GM23338 (cell line): ENCODE measurements at regions not wholly inside any gene's neighbourhood (a gene's known extent, or its start where the extent isn't known, plus 50 kb on each side); places are given as distances from the start of the nearest gene placed in this dataset.

Experiments
- ATAC-seq: fragments of 200-7000 bp; cut with Tn5 transposase; 3 replicates; pipeline ENCODE4 v1.9.1; 2020
- DNase-seq: peaks from one replicate; pipeline ENCODE4 v3.0.0-alpha.2; 2015; ENCODE audit warnings: low spot score
- H2AFZ ChIP-seq: fragments of 200-600 bp; sonication (generic); 2 replicates; pipeline ENCODE4 v1.8.0; 2016; ENCODE audit warnings: antibody characterized with exemption, mild to moderate bottlenecking, moderate library complexity
- H3F3A ChIP-seq: fragments of 200-600 bp; sonication (generic); replicated peaks from 2 replicates; pipeline ENCODE4 v1.8.0; 2017; ENCODE audit warnings: antibody characterized with exemption, mixed run types, low read depth
- H3K27ac ChIP-seq: fragments of 200-600 bp; sonication (generic); 2 replicates; pipeline ENCODE4 v1.6.1; 2016; ENCODE audit warnings: low read depth
- H3K27me3 ChIP-seq: fragments of 200-600 bp; sonication (generic); 2 replicates; pipeline ENCODE4 v1.8.0; 2016; ENCODE audit warnings: mild to moderate bottlenecking, mixed run types, moderate library complexity; ENCODE audit not compliant: insufficient read depth
- H3K36me3 ChIP-seq: fragments of 200-600 bp; sonication (generic); 2 replicates; pipeline ENCODE4 v1.8.0; 2016; ENCODE audit warnings: mild to moderate bottlenecking; ENCODE audit not compliant: insufficient read depth
- H3K4me1 ChIP-seq: fragments of 200-600 bp; sonication (generic); 2 replicates; pipeline ENCODE4 v1.8.0; 2016; ENCODE audit warnings: mild to moderate bottlenecking, moderate library complexity; ENCODE audit not compliant: insufficient read depth
- H3K4me2 ChIP-seq: fragments of 200-600 bp; sonication (generic); 2 replicates; pipeline ENCODE4 v1.7.1; 2017; ENCODE audit warnings: mixed run types
- H3K4me3 ChIP-seq: fragments of 200-600 bp; sonication (generic); 2 replicates; pipeline ENCODE4 v1.6.1; 2016; ENCODE audit warnings: mixed run types
- H3K79me2 ChIP-seq: fragments of 200-600 bp; sonication (generic); replicated peaks from 2 replicates; pipeline ENCODE4 v1.8.0; 2017; ENCODE audit warnings: mild to moderate bottlenecking; ENCODE audit not compliant: insufficient read depth
- H3K9me2 ChIP-seq: fragments of 200-600 bp; sonication (generic); 2 replicates; pipeline ENCODE4 v1.8.0; 2017; ENCODE audit not compliant: insufficient read depth
- H4K20me1 ChIP-seq: fragments of 200-600 bp; sonication (generic); replicated peaks from 2 replicates; pipeline ENCODE4 v1.8.0; 2017; ENCODE audit warnings: mild to moderate bottlenecking; ENCODE audit not compliant: insufficient read depth
- H3K27ac Mint-ChIP-seq: 2 replicates; pipeline ENCODE4 v1.8.0; 2020; ENCODE audit warnings: inconsistent platforms, mild to moderate bottlenecking, moderate library complexity, mixed read lengths
- H3K27me3 Mint-ChIP-seq: 3 replicates; pipeline ENCODE4 v1.8.0; 2022; ENCODE audit warnings: low read depth, mild to moderate bottlenecking, moderate library complexity, mixed read lengths, inconsistent platforms; ENCODE audit not compliant: insufficient read depth, poor library complexity
- H3K36me3 Mint-ChIP-seq: 3 replicates; pipeline ENCODE4 v1.8.0; 2021; ENCODE audit warnings: low read depth, mild to moderate bottlenecking, inconsistent platforms, moderate library complexity, mixed read lengths
- H3K4me1 Mint-ChIP-seq: 3 replicates; pipeline ENCODE4 v1.8.0; 2020; ENCODE audit warnings: mild to moderate bottlenecking, inconsistent platforms, mixed read lengths
- H3K4me3 Mint-ChIP-seq: 3 replicates; pipeline ENCODE4 v1.8.0; 2021; ENCODE audit warnings: moderate library complexity, mild to moderate bottlenecking, inconsistent platforms, mixed read lengths
- H3K9me3 Mint-ChIP-seq: 3 replicates; pipeline ENCODE4 v1.8.0; 2020; ENCODE audit warnings: moderate library complexity, mild to moderate bottlenecking, inconsistent platforms, mixed read lengths
- CREB1 ChIP-seq: fragments of 250-450 bp; sonication (Bioruptor Pico); IDR thresholded peaks from 2 replicates; pipeline ENCODE4 v1.5.0; 2020; ENCODE audit warnings: low read depth, mild to moderate bottlenecking, moderate library complexity
- EZH2 ChIP-seq: fragments of 200-600 bp; sonication (generic); IDR thresholded peaks from one replicate; pipeline ENCODE4 v1.8.0; 2017; ENCODE audit warnings: antibody characterized with exemption, mild to moderate bottlenecking, low read depth; ENCODE audit not compliant: unreplicated experiment
- JUNB ChIP-seq: IDR thresholded peaks from one replicate; pipeline ENCODE4 v1.6.1; 2016; ENCODE audit warnings: antibody characterized with exemption; ENCODE audit not compliant: unreplicated experiment
- NANOG ChIP-seq: IDR thresholded peaks from 2 replicates; pipeline ENCODE4 v1.6.1; 2016; ENCODE audit warnings: antibody characterized with exemption, borderline replicate concordance
- STAT1 ChIP-seq: IDR thresholded peaks from one replicate; pipeline ENCODE4 v1.6.1; 2016; ENCODE audit warnings: antibody characterized with exemption; ENCODE audit not compliant: unreplicated experiment
- ZNF114 ChIP-seq: fragments of 250-450 bp; sonication (Bioruptor Pico); IDR thresholded peaks from 2 replicates; pipeline ENCODE4 v1.5.0; 2020; ENCODE audit warnings: mild to moderate bottlenecking, moderate library complexity
- ZNF331 ChIP-seq: fragments of 250-450 bp; sonication (Bioruptor Pico); IDR thresholded peaks from 2 replicates; pipeline ENCODE4 v1.5.0; 2020; ENCODE audit warnings: low read depth, mild to moderate bottlenecking, moderate library complexity
- TF ChIP-seq, protein P1 (sequence below), 2 experiments: fragments of 200-600 bp in 1 of 2; sonication (generic) in 1 of 2; conservative IDR thresholded peaks; 2 replicates each; pipeline versions ENCODE4 v1.5.1 to v1.6.1; 2016 to 2017; ENCODE audit warnings: antibody characterized with exemption in 2 of 2, low read depth in 2 of 2, mild to moderate bottlenecking in 2 of 2, moderate library complexity in 1 of 2
- TF ChIP-seq, protein P2 (sequence below): IDR thresholded peaks from 2 replicates; pipeline ENCODE4 v1.6.1; 2016; ENCODE audit warnings: antibody characterized with exemption
- TF ChIP-seq, protein P3 (sequence below): fragments of 250-450 bp; sonication (Bioruptor Pico); IDR thresholded peaks from 2 replicates; pipeline ENCODE4 v1.5.0; 2020; ENCODE audit warnings: mild to moderate bottlenecking, moderate library complexity

DNA sequence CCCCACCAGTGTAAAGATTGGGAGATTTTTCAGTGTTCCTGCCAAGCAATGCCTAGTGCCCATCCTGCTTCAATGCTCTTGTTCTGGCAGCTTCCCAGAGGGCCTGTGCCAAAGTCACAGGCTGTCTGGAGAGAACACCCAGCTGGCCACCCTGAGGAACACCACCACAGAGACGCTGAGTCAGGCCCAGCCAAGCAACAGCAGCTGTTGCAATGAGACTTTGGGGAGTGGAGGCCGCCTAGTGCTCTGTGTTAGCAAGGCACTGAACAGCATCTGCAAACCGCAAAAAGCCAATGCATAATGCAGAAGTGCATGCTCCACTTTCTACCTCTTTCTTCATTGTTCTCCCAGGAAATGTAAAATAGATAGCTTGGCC, 168.1 kb downstream of the NXPE2 start:
- peaks cover 44% of the 10 kb centered on the region for H3K4me1 Mint-ChIP-seq
- Histone ChIP-seq H3K27ac (no peak overlapping the region), H3F3A (no peaks in the 10 kb centered on the region), H4K20me1 (no peaks in the 10 kb centered on the region), H3K9me2 (peaks cover 4% of the 10 kb centered on the region), H3K4me1 (peaks cover 33% of the 10 kb centered on the region), H3K4me3 (no peak overlapping the region), H3K79me2 (no peaks in the 10 kb centered on the region), H2AFZ (peak overlapping the region; percentile 74), H3K36me3 (no peaks in the 10 kb centered on the region), H3K27me3 (no peaks in the 10 kb centered on the region), H3K4me2 (no peak overlapping the region)
- TF ChIP-seq NANOG = no peak
- TF ChIP-seq ZNF114 (CRISPR knock-in tag) = no peak
- TF ChIP-seq, protein P1, sequence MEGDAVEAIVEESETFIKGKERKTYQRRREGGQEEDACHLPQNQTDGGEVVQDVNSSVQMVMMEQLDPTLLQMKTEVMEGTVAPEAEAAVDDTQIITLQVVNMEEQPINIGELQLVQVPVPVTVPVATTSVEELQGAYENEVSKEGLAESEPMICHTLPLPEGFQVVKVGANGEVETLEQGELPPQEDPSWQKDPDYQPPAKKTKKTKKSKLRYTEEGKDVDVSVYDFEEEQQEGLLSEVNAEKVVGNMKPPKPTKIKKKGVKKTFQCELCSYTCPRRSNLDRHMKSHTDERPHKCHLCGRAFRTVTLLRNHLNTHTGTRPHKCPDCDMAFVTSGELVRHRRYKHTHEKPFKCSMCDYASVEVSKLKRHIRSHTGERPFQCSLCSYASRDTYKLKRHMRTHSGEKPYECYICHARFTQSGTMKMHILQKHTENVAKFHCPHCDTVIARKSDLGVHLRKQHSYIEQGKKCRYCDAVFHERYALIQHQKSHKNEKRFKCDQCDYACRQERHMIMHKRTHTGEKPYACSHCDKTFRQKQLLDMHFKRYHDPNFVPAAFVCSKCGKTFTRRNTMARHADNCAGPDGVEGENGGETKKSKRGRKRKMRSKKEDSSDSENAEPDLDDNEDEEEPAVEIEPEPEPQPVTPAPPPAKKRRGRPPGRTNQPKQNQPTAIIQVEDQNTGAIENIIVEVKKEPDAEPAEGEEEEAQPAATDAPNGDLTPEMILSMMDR (conservative IDR thresholded peaks at IDR 0.05; ENCODE audit: low read depth in 2 of 2) = 0 out of 4 replicates have a peak, but pooled peaks of 1 of the 2 experiments have one; percentile 13
- TF ChIP-seq JUNB = no peak
- no peak for TF ChIP-seq STAT1
- peaks cover 3% of the 10 kb centered on the region; the same call in 2 of the 3 replicates for H3K9me3 Mint-ChIP-seq
- no peak overlapping the region for H3K27ac Mint-ChIP-seq
- H3K27me3 Mint-ChIP-seq = peaks cover 5% of the 10 kb centered on the region
- DNase-seq (no peak), ATAC-seq (peak; percentile 77)
- H3K4me3 Mint-ChIP-seq = no peak overlapping the region
- H3K36me3 Mint-ChIP-seq = no peaks in the 10 kb centered on the region

DNA sequence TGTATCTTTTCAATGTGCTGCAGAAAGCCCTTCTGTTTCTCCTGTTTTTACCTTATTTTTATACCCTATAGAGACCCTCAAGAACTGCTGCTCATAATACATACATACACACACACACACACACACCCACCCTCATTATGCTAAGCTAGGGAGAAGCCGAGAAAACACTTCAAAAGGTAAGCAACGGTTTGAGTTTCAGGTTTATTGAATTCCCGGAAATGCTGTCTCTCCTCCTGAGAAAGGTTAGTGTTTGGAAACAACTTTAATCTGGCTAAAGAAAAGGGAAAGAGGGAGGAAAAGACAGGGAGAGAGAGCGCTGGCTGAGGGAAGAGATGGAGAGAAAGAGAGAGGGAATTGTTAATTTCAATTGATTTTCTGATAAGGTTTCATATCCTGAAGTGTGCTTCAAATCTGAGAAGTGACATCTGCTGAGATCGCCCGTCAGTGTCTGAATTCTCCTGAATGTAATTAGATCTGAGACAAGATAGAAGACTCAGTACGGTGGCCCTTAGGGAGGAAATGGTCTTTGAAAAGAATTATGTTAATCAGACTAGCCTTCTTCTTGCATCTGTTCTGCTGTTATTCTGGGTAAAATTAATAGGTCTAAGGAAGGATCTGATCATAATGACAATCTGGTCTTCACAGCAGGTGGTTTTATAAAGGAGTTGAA, 169.1 kb downstream of the NXPE2 start:
- H3K4me1 Mint-ChIP-seq = peaks cover 44% of the 10 kb centered on the region
- Histone ChIP-seq H3K36me3 (no peaks in the 10 kb centered on the region), H4K20me1 (no peaks in the 10 kb centered on the region), H3K27me3 (no peaks in the 10 kb centered on the region), H3F3A (no peaks in the 10 kb centered on the region), H2AFZ (no peak overlapping the region), H3K79me2 (no peaks in the 10 kb centered on the region), H3K27ac (no peak overlapping the region), H3K4me1 (peaks cover 33% of the 10 kb centered on the region), H3K9me2 (peaks cover 4% of the 10 kb centered on the region), H3K4me3 (peak overlapping the region; percentile 14), H3K4me2 (peak overlapping the region; percentile 15)
- DNase-seq (peak; percentile 27), ATAC-seq (peak; percentile 50)
- peak overlapping the region; percentile 46 for H3K4me3 Mint-ChIP-seq
- peaks cover 5% of the 10 kb centered on the region for H3K27me3 Mint-ChIP-seq
- no peaks in the 10 kb centered on the region for H3K36me3 Mint-ChIP-seq
- H3K9me3 Mint-ChIP-seq = peaks cover under 1% of the 10 kb centered on the region; the same call in 2 of the 3 replicates
- no peak overlapping the region for H3K27ac Mint-ChIP-seq
- TF ChIP-seq CREB1 (no peak), EZH2 (no peak), ZNF331 (CRISPR knock-in tag) (no peak), STAT1 (no peak), ZNF114 (CRISPR knock-in tag) (no peak), NANOG (no peak)
- TF ChIP-seq, protein P2, sequence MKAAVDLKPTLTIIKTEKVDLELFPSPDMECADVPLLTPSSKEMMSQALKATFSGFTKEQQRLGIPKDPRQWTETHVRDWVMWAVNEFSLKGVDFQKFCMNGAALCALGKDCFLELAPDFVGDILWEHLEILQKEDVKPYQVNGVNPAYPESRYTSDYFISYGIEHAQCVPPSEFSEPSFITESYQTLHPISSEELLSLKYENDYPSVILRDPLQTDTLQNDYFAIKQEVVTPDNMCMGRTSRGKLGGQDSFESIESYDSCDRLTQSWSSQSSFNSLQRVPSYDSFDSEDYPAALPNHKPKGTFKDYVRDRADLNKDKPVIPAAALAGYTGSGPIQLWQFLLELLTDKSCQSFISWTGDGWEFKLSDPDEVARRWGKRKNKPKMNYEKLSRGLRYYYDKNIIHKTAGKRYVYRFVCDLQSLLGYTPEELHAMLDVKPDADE = no peak
- TF ChIP-seq, protein P3, sequence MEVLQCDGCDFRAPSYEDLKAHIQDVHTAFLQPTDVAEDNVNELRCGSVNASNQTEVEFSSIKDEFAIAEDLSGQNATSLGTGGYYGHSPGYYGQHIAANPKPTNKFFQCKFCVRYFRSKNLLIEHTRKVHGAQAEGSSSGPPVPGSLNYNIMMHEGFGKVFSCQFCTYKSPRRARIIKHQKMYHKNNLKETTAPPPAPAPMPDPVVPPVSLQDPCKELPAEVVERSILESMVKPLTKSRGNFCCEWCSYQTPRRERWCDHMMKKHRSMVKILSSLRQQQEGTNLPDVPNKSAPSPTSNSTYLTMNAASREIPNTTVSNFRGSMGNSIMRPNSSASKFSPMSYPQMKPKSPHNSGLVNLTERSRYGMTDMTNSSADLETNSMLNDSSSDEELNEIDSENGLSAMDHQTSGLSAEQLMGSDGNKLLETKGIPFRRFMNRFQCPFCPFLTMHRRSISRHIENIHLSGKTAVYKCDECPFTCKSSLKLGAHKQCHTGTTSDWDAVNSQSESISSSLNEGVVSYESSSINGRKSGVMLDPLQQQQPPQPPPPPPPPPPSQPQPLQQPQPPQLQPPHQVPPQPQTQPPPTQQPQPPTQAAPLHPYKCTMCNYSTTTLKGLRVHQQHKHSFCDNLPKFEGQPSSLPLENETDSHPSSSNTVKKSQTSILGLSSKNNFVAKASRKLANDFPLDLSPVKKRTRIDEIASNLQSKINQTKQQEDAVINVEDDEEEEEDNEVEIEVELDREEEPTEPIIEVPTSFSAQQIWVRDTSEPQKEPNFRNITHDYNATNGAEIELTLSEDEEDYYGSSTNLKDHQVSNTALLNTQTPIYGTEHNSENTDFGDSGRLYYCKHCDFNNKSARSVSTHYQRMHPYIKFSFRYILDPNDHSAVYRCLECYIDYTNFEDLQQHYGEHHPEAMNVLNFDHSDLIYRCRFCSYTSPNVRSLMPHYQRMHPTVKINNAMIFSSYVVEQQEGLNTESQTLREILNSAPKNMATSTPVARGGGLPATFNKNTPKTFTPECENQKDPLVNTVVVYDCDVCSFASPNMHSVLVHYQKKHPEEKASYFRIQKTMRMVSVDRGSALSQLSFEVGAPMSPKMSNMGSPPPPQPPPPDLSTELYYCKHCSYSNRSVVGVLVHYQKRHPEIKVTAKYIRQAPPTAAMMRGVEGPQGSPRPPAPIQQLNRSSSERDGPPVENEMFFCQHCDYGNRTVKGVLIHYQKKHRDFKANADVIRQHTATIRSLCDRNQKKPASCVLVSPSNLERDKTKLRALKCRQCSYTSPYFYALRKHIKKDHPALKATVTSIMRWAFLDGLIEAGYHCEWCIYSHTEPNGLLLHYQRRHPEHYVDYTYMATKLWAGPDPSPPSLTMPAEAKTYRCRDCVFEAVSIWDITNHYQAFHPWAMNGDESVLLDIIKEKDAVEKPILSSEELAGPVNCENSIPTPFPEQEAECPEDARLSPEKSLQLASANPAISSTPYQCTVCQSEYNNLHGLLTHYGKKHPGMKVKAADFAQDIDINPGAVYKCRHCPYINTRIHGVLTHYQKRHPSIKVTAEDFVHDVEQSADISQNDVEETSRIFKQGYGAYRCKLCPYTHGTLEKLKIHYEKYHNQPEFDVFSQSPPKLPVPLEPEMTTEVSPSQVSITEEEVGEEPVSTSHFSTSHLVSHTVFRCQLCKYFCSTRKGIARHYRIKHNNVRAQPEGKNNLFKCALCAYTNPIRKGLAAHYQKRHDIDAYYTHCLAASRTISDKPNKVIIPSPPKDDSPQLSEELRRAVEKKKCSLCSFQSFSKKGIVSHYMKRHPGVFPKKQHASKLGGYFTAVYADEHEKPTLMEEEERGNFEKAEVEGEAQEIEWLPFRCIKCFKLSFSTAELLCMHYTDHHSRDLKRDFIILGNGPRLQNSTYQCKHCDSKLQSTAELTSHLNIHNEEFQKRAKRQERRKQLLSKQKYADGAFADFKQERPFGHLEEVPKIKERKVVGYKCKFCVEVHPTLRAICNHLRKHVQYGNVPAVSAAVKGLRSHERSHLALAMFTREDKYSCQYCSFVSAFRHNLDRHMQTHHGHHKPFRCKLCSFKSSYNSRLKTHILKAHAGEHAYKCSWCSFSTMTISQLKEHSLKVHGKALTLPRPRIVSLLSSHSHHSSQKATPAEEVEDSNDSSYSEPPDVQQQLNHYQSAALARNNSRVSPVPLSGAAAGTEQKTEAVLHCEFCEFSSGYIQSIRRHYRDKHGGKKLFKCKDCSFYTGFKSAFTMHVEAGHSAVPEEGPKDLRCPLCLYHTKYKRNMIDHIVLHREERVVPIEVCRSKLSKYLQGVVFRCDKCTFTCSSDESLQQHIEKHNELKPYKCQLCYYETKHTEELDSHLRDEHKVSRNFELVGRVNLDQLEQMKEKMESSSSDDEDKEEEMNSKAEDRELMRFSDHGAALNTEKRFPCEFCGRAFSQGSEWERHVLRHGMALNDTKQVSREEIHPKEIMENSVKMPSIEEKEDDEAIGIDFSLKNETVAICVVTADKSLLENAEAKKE (CRISPR knock-in tag) = no peak
